Gastrocnemius medialis (tissue), 4 donors: ENCODE measurements at regions not wholly inside any gene's neighbourhood (a gene's known extent, or its start where the extent isn't known, plus 50 kb on each side); places are given as distances from the start of the nearest gene placed in this dataset.
"Not testable (repeated sequence)": the region's sequence is repeated elsewhere in the genome, so short reads cannot be mapped to it uniquely, and the experiment has no call there.

Experiments used
- ATAC-seq, 2 donors: fragments of 150-250 bp; one replicate each; pipeline ENCODE4 v1.9.1; 2016
- DNase-seq, 2 donors: peaks; one replicate each; pipeline ENCODE4 v3.0.0-alpha.2; 2019
- H3K27ac ChIP-seq, 4 donors: fragments of 200-600 bp; sonication (generic); 1 replicate in 1 of 4; 2 replicates in 3 of 4; pipeline ENCODE4 v1.5.1; 2016 to 2018; ENCODE audit warnings: mild to moderate bottlenecking in 2 of 4, moderate library complexity in 1 of 4
- H3K27me3 ChIP-seq, 3 donors: fragments of 200-600 bp; sonication (generic) in 2 of 3; 1 replicate in 1 of 3; 2 replicates in 2 of 3; pipeline versions ENCODE4 v1.5.1 to v1.6.0; 2016 to 2019; ENCODE audit warnings: mild to moderate bottlenecking in 1 of 3, moderate library complexity in 1 of 3
- H3K36me3 ChIP-seq, 2 donors: fragments of 200-600 bp; sonication (generic) in 1 of 2; one replicate each; pipeline ENCODE4 v1.5.1; 2017 to 2018
- H3K4me1 ChIP-seq, 2 donors: fragments of 200-600 bp; sonication (generic) in 1 of 2; one replicate each; pipeline ENCODE4 v1.5.1; 2016 to 2017; ENCODE audit warnings: mild to moderate bottlenecking in 2 of 2
- H3K4me3 ChIP-seq, 4 donors: fragments of 200-600 bp; sonication (generic) in 3 of 4; 1 replicate in 1 of 4; 2 replicates in 3 of 4; pipeline ENCODE4 v1.5.1; 2016 to 2019; ENCODE audit warnings: mild to moderate bottlenecking in 2 of 4
- H3K9me3 ChIP-seq, 3 donors: fragments of 200-600 bp; sonication (generic) in 2 of 3; 1 replicate in 1 of 3; 2 replicates in 2 of 3; pipeline ENCODE4 v1.5.1; 2016 to 2019
- CTCF ChIP-seq, 5 experiments: fragments of 450-650 bp in 3 of 5; fragments of 200-600 bp in 2 of 5; sonication (generic) in 2 of 5; IDR thresholded peaks in 4 of 5; conservative IDR thresholded peaks in 1 of 5; 1 replicate in 4 of 5; 2 replicates in 1 of 5; pipeline ENCODE4 v1.5.1; 2016 to 2019; ENCODE audit warnings: antibody characterized with exemption in 5 of 5, mild to moderate bottlenecking in 3 of 5, moderate library complexity in 3 of 5
- POLR2A ChIP-seq, 2 donors: fragments of 450-650 bp; IDR thresholded peaks; one replicate each; pipeline ENCODE4 v1.6.1; 2017; ENCODE audit warnings: antibody characterized with exemption in 2 of 2, mild to moderate bottlenecking in 2 of 2, moderate library complexity in 2 of 2
- in situ Hi-C, 4 donors: fragments of 200-750 bp; cut with MboI; loops; one replicate each; pipeline versions ENCODE4 v1.15.0 to v1.8.0; 2017; ENCODE audit warnings: low sequenced_read_pairs in 4 of 4
- intact Hi-C: fragments of 100-400 bp; cut with DNase I; formaldehyde crosslinking; loops from one replicate; pipeline ENCODE4 v1.15.1; 2023; ENCODE audit warnings: low total_unique reads

- intact Hi-C loops, ATAC-seq, H3K36me3 ChIP-seq, in situ Hi-C loops, H3K9me3 ChIP-seq, H3K27ac ChIP-seq, H3K4me3 ChIP-seq, H3K4me1 ChIP-seq, H3K27me3 ChIP-seq, DNase-seq: not testable (repeated sequence)
Observed at GRCh38 chrX:35221391-35221790, 278.8 kb downstream of the FAM47B start.

GRCh38 chrX:35244088-35244741 is 301.6 kb downstream of the FAM47B start:
- DNase-seq = no peak
- intact Hi-C loops = no loop called here

GRCh38 chrX:35244796-35245508 is 302.4 kb downstream of the FAM47B start:
- Histone ChIP-seq H3K27ac (no peak overlapping the region), H3K36me3 (no peaks in the 10 kb centered on the region), H3K9me3 (no peaks in the 10 kb centered on the region), H3K27me3 (no peaks in the 10 kb centered on the region), H3K4me3 (no peak overlapping the region), H3K4me1 (no peaks in the 10 kb centered on the region)
- intact Hi-C loops (no loop called here), in situ Hi-C loops (no loop called here)
- ATAC-seq (no peak), DNase-seq (no peak)
- TF ChIP-seq CTCF (IDR thresholded peaks at IDR 0.05 in 4 of 5, conservative IDR thresholded peaks at IDR 0.05 in 1 of 5) = no peak
- no peak for TF ChIP-seq POLR2A (IDR thresholded peaks at IDR 0.05)

More at GRCh38 chrX:35244088-35244741, 301.6 kb downstream of the FAM47B start:
- Histone ChIP-seq H3K36me3 (no peaks in the 10 kb centered on the region), H3K4me1 (no peaks in the 10 kb centered on the region), H3K4me3 (no peak overlapping the region), H3K27me3 (no peaks in the 10 kb centered on the region), H3K9me3 (no peaks in the 10 kb centered on the region), H3K27ac (no peak overlapping the region)
- in situ Hi-C loops = no loop called here
- TF ChIP-seq POLR2A (IDR thresholded peaks at IDR 0.05) (no peak), CTCF (IDR thresholded peaks at IDR 0.05 in 4 of 5, conservative IDR thresholded peaks at IDR 0.05 in 1 of 5) (no peak)
- no peak for ATAC-seq

GRCh38 chrX:35251226-35251625 is 308.6 kb downstream of the FAM47B start:
- Histone ChIP-seq H3K9me3 (no peaks in the 10 kb centered on the region), H3K27ac (no peak overlapping the region), H3K4me1 (no peaks in the 10 kb centered on the region), H3K36me3 (no peaks in the 10 kb centered on the region), H3K27me3 (no peaks in the 10 kb centered on the region), H3K4me3 (no peak overlapping the region)
- intact Hi-C loops = no loop called here
- DNase-seq = no peak
- TF ChIP-seq POLR2A (IDR thresholded peaks at IDR 0.05) (no peak), CTCF (IDR thresholded peaks at IDR 0.05 in 4 of 5, conservative IDR thresholded peaks at IDR 0.05 in 1 of 5) (no peak)
- in situ Hi-C loops = no loop called here
- ATAC-seq = no peak

DNA sequence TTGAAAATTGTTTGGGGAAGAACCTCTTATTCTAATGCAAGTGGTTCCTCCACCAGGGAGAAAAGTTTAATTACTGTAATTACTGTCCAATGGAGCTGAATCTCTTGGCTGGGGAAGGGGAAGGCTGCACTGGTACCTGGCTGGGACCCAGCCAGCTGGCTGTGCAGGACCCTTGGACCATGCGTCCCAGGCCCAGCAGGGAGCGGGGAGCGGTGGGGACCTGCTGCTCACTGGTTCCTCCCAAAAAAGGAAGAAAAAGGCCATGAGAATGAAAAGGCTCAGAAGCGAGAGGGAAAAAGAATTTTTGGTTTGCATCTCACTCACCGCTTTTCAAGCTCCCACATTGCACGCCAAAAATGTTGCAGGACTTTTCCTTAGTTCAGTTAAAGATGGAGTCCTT is 333.5 kb downstream of the FAM47B start:
- intact Hi-C loops (no loop called here), in situ Hi-C loops (no loop called here)
- H3K27ac ChIP-seq = no peak overlapping the region
- no peaks in the 10 kb centered on the region for H3K27me3 ChIP-seq
- H3K4me3 ChIP-seq = no peak overlapping the region
- TF ChIP-seq CTCF (IDR thresholded peaks at IDR 0.05 in 4 of 5, conservative IDR thresholded peaks at IDR 0.05 in 1 of 5) (no peak), POLR2A (IDR thresholded peaks at IDR 0.05) (no peak)
- DNase-seq = no peak
- ATAC-seq = no peak
- no peaks in the 10 kb centered on the region for H3K36me3 ChIP-seq
- no peaks in the 10 kb centered on the region for H3K9me3 ChIP-seq
- no peaks in the 10 kb centered on the region for H3K4me1 ChIP-seq
